DMS153 treated with DMSO at 0.1 percent for 48 hours (cell line): ENCODE measurements at regions not wholly inside any gene's neighbourhood (a gene's known extent, or its start where the extent isn't known, plus 50 kb on each side); places are given as distances from the start of the nearest gene placed in this dataset.

Source experiments
- DNase-seq: peaks from one replicate; lab custom pipeline; 2025; ENCODE audit not compliant: unreplicated experiment; lab: John Stamatoyannopoulos, UW

DNA sequence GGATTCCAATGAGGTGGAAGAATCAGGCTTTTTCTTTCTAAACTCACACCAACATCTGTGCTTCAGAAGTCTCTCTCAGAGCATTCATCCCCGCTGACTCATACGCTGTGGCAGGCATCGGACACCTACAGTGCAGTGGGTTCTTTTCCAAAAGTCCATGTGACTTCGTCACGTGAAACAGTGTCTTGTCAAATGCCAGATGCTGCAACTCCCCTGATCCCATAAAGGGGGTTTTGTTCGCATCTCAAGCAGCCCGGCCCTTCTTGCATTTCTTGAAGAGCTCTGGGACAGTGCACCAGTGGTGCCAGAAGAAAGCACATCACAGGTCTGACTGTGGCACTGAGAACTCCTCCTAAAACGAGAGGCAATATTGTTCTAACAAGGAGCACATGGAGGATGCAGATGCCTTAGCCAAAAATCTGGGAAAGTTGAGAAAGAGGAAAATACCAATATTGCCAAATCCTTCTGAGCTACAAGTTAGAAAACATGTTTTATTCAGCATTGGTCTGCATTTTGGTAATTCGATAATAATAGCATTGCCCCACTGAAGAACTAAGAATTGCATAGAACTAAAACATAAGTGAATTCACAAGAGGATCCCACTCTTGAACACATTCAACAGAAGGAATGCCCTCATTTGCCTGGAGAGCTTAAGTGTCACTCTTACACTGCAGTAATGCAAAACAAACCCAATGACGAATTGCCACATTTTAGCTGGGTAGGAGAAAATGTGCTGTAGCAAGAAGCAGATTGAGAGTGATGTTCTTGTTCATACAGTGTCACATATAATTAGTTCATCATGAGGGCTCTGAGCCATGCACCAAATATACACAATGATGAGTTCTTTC lies 204.4 kb downstream of the CXCL12 start:
- no peak for DNase-seq

DNA sequence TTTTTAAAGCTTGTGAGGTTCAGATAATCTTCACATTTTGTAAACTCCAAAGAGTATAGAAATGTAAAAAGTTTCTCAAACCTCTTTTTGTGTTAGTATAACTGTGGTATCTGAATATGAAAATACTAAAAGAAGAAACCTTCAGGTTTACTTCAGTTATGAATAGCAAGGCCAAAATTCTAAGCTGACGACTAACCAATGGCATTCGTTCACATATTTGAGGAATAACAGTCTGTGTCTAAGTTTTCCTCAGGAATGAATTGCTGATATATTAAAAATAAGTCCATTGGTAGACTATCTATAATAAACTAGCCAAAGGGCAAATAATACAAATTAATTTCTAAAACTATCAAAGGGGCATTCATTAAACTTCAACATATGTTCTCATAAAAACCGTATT lies 206.0 kb downstream of the CXCL12 start:
- no peak for DNase-seq

DNA sequence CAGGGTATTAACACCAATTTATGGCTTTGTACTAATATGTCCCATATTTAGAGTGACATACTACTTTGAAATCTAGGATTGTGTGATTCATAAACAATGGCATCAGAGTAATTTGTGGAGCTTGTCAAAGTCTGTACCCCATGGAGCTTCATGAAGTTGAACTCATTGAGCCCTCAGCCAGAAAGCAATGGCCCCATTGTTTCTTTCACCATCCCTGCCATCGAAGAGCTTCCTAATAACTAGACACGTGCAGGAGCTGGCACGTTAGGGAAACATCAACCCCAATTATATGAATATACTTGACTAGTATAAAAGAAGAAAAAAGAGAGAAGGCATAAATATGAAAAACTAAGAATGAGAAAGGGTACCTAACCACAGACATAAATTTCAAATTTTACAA lies 206.6 kb downstream of the CXCL12 start:
- DNase-seq: no peak

DNA sequence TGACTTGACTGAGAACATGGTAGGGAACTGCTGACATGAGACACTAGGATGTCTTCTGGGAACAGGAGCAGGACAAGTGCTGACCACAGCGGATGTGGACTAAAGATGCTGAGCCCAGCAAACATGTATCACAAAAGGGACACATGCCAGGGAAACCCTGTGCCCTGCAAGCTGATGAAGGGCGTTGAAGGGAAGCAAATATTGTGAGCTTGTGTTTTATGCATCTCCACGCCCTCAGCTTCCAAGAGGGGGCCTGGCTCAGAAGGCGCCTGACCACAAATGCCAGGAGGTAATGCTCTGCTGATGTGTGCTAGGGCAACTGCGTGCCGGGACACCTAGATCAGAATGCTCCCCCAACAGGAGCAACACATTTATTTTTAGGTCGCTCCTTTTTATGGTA lies 207.3 kb downstream of the CXCL12 start:
- DNase-seq: no peak

DNA sequence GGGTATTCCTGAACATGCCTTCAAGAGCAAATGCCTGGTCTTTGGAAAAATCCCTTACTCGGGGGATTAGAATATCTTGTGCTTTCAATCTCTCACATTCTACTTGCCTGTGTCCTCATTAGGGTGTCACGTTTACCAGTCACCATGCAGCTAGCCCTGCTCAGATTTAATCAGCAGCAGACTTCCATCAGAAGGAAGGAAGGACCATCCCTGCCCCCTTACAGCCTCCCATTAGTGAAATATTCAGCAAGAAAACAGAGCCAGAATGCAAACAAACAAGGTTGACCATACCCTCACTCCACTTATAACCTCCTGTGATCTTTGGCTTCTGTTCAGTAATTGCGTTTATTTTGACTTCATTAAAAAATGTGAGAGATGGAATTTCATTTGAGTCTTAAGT lies 208.6 kb downstream of the CXCL12 start:
- DNase-seq: no peak

DNA sequence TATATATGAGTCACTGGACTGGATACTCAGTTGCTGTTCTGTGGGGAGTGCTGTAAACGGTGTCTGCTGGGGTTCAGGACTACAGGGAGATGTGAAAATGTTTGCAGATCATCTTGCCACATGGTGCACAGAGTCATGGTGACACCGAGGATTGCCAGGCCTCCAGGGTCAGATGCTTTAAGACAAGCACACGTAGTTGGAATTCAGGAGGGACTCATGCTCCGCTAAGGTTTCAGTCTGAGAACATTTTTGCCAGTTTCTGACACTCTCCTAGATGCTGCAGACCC lies 211.3 kb downstream of the CXCL12 start:
- no peak for DNase-seq

DNA sequence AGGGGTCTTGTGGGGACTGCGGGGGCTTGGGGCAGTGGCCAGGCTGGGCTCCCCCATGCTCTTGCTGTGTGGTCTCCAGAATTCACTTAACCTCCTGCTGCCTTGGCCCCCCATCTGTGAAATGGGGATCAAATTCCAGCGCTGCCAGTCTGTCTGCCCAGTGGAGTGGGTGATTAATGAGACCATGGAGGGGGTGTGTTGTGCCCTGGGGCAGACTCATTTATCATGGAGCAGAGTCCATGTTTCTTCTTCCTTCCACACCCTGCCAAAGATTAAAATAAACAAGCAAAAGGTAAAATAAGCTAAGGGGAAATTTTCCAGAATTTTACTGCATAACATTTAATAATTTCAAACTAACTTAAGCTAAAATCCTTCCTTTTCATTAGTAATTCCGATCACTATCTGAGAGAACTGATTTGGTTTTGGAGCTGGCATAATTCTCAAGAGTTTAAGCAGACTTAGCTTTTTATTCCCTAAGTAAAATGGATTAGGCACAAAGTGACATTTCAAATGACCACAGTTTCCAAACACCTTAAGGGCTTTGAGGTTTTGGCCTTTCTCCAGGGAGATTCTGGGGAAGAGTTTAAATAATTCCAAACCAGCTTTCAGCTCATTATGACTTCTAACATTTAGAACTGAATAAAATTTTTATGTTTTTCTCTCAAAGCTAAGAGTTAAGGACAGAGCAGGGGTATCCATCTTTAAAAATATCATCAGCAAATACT lies 211.9 kb downstream of the CXCL12 start:
- DNase-seq: no peak

DNA sequence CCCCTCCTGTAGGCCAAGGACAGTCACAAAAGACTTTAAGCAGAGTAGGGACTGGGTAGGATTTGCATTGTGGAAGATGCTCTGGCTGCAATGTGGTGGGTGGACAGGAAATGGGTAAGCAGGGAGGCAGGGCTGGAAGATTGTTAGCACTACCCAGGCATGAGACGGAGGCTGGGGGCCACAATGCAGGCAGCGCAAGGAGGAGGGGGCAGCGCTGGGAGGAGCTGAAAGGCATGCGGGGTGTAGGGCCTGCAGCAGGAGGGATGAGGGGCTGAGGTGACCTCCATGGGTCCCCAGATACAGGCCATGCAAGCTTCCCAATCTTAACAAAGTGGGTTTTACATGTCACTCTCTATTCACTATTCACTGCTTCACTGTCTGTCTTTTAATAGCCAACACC lies 213.1 kb downstream of the CXCL12 start:
- DNase-seq: no peak

DNA sequence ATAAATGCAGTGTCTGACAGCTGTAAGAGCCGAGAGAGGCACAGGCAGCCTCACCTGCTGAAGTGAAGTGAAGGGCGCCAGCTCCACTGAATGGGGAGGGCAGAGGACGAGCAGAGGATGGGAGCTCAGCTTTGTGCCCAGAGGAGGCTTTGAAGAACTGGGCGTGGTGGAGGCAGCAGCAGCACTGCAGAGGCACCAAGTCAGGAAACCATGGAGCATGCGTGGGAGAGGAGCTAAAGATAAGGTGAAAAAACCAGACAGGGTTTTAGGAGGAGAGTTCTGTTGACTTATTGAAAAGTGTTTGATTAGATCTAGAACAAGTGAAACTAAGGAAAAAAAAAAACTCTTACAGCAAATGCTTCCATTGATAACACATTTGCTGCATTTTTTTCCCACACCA lies 216.4 kb downstream of the CXCL12 start:
- DNase-seq: no peak

DNA sequence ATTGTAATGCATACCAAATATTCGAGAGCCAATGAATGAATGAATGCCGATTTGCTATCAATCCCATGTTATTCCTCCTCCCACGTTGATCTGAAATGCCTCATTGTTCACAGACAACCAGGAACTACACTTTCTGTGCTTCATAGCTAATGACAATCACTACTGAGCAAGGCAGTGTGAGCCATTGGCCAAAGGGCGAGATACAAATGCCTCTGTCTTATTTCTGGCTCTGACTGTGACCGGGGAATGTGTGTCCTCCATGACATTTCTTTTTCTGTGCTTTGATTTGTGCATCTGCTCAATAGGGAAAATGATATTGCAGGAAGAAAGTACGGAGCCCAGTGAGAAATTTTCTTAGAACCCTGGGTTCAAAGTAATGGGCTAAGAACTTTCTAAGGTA lies 217.1 kb downstream of the CXCL12 start:
- DNase-seq: no peak

DNA sequence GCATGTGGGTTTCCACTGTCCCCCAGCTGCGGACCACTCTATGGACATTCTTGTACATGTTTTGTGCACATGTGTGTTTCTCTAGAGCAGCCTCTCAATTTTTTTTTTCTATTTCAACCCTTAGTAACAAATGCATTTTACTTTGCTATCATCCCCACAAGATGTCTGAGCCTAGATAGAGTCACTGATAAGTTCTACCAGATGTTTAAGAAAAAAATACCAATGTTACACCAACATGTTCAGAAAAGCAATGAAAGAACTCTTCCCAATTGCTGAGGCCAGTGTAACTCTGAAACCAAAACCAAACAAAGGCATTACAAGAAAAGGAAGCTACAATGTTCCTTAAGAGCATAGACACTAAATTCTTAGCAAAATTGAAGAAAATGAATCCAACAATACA lies 218.5 kb downstream of the CXCL12 start:
- no peak for DNase-seq

DNA sequence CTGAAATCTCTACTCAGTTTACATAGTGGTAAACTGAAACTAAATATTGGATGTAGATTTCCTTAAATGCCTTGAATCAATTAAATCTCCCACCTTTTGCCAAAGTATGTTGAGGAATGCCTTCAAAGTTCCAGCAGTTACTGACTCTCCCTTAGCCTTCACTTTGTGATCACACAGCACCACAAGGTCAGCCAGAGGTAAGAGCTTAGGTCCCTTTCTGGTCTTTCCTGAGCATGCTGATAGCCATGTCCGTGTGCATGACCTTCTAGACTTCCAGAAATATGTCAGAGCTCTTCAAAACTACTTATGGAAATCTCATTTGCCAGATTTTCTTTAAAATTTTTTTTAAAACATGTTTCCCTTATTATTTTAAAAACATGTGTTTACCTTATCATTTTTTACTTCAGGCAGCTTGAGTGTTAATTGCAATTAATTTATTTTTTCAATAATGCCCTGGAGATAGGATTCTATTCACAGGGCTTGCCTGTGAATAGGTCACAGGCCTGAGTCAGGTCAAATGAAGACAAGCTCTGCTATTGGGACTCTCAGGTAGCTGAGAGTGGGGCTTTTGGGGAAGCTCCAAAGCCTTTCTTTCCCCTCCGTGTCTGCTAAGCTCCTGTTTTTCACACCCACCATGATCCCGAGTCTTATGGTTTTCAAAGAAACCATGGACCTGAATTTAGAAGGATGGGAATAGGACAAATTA lies 220.5 kb downstream of the CXCL12 start:
- no peak for DNase-seq

DNA sequence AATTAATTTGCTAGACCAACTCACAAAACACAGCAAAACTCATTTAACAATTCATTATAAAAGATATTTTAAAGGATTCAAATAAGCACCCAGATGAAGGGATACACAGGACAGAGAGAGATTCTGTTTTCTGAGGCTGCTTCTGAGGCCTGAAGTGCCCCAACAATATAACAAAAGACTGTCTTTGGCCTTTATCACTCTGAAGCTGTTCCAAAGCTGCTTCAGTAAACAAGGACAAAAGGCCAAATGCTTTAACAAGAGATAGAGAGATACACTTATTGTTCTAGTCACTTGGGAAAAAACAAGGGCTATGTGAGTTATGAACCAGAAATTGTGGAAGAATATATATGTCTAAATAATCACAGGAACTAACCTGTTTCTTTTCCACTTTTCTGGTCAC lies 223.7 kb downstream of the CXCL12 start:
- DNase-seq: no peak

DNA sequence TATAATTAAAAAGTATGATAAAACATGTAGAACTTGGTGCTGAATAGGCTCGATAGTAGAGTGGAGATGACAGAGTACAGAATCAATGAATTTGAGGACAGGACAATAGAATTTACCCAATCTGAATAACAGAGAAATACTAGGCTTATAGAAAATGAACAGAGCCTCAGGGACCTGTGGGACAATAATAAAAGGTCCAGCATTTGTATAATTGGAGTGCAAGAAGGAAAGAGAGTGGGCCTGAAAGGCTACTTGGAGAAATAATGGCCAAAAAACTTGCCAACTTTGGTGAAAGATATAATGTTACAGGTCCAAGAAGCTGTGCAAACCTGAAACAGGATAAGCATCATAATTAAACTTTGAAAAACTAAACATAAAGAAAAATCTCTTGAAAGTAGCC lies 227.3 kb downstream of the CXCL12 start:
- DNase-seq: no peak

DNA sequence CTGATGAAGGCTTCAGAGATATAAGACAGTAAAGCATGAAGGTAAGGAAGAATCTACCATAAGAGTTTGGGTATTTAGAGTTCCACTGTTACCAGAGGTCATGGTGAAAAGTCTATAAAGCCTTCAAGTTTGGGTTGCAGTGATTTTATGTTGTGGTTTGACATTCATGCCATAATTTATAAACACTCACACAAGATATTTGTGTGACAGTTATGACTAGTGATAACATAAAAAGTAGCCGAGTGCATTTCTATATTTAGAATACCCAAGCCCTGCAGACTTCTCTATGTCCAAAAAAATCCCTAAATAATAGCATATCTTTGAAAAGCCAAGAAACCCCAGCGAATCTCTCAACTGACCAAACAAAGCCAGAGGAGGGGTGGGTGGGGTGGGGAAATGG lies 229.9 kb downstream of the CXCL12 start:
- DNase-seq: no peak

DNA sequence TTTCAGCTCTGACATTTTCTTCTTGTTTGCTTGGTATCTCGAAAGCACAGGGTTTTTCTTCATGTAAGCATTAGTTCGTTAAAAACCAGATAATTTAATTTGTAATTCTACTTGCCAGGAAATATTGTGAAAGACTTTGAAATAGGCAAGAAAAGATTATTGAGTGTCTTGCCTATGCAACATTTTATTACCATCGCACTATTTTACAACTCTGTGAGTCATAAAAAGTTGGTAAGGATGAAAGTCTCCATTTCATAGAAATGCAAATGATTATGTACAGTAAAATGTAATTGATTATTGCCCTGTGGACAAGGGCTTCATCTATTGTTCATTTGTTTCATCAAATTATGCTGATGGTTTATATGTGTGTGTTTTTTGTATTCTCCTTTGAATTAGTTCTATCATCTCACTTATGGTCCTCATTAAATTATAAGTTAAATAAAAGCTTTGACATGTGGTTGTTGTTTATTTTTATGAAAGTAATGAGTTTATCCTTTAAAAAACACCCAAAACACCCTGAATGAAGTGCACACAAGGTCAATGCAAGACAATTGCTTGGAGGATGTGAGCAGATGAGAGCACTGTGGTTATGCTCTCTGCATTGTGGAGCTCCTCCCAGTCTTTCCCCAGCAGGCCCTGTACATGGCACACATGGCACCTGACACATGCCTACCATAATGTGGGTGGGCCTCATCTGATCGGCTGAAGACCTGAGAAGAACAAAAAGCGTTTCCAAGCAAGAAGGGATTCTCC lies 230.8 kb downstream of the CXCL12 start:
- no peak for DNase-seq

DNA sequence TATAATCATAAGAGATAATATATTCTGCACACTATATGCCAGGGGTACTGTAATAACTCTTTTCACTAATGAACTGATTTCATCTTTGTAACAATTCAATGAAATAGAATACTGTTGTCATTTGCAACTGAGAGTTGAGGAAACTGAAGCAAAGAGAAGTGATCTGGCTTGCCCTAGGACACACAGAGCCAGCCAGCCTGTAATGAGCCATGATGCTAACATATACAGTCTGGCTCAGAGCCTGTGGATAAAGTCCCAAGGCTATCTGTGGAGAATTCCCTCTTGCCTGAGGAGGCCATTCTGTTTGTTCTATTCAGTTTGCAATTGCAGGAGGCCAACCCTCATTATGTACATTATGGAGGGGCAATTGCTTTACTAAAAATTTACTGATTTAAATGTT lies 241.3 kb downstream of the CXCL12 start:
- no peak for DNase-seq

DNA sequence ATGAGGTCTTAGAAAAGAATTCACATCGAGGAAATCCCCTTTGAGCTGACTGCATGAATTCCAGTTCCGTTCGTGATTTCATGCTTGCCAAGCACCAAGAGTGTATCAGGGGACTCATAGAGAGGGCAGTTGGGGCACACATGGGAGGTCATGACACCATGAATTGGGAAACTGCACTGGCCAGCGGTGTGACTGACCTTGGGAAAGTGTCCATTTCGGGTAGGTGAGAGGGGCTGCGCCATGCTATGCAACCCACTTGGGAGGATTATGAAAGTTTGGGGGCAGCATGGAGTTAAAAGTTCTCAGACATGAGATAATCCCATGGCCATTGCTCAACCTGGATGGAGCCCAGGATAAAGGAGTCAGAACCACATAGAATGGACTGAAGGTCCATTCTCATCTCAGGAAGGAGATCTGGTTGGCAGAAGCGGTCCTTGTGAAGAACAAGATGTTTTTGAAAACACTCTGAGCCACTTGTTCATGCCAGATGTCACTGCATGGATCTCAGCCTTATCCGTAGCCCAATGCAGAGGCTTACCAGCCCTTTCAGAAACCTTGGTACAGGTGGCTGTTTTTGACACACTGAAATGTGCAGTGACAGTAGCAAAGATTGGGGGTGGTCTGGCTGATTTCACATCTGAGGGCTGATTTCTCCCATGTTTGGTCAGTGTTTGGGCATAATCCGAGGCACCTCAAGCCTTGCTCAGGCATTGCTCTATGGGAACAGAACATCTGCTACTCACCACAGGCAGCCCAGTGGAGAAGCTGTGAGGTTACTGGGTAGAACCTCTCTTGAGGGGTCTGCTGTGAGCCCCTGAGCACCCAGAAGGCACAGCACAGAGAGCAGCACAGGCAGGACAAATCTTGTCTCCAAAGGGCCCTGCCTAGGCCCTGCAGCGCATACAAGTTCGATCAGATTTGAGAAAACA lies 252.3 kb downstream of the CXCL12 start:
- no peak for DNase-seq

DNA sequence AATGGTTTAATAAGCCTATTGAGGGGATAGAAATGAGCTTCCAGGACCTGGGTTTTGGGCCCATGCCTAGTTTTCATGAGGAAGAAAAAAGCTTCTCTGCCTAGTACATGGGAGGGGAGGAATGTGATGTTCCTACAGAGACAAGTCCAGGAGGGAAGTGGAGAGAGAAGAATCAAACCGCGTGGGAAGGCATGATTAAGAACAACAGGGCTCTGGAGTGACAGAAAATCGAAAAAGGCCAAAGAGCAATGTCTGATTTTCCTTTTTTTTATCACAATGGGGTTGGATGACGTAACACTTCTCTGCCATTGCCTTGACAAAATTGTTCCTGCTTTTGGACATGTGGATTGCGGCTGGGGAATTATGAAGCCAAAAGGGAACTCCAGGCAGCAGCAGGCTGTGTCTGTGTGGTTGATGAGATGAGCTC lies 258.6 kb downstream of the CXCL12 start:
- DNase-seq: no peak

DNA sequence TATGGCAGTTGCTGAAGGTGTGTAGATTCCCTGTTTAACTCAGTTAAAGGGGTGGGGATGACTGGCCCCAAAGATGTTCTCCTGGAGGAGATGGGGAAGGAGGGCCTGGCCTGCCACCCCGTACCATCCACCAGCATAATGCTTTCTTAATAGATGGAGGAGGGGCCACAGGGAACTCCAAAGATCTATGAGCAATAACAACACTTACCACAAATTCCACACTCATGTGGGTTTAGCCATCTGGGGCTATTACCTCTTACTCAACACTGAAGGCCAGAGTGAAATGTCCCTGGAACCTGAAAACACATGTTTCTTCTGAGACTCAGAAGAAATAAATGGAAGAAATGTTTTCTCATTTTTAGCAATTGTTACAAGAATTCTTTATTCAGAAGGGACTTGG lies 259.0 kb downstream of the CXCL12 start:
- DNase-seq: no peak
